Esophagus squamous epithelium (tissue), 4 donors: ENCODE measurements at regions not wholly inside any gene's neighbourhood (a gene's known extent, or its start where the extent isn't known, plus 50 kb on each side); places are given as distances from the start of the nearest gene placed in this dataset.

Experiments used
- POLR2A ChIP-seq, 4 donors: fragments of 450-650 bp; IDR thresholded peaks; one replicate each; pipeline ENCODE4 v1.6.1; 2017; ENCODE audit warnings: antibody characterized with exemption in 4 of 4, mild to moderate bottlenecking in 4 of 4, moderate library complexity in 3 of 4
- TF ChIP-seq, protein P1 (sequence below), 6 experiments: fragments of 450-650 bp in 4 of 6; fragments of 200-600 bp in 2 of 6; sonication (generic) in 2 of 6; IDR thresholded peaks; one replicate each; pipeline ENCODE4 v1.5.1; 2016 to 2019; ENCODE audit warnings: antibody characterized with exemption in 6 of 6, mild to moderate bottlenecking in 4 of 6, moderate library complexity in 4 of 6

DNA sequence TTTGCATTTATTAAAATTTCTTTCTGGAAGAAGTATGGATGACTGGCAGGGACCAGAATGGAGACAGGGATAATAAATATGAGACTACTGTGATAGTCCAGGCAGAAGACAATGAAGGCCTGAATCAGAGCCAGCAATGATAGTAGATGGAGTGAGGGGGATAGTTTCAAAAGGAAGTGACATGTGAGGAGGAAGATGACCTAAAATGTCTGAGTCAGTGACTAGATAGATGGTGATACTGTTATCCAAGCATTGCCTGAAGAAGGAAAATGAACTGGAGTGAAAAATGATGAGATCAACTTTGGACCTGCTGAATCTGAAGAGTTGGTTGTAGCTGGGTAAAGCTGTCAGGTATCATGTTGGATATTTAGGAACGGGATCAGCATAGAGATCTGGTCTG lies 158.3 kb upstream of the KLF7 start:
- TF ChIP-seq POLR2A (IDR thresholded peaks at IDR 0.05), result no peak
- TF ChIP-seq, protein P1, sequence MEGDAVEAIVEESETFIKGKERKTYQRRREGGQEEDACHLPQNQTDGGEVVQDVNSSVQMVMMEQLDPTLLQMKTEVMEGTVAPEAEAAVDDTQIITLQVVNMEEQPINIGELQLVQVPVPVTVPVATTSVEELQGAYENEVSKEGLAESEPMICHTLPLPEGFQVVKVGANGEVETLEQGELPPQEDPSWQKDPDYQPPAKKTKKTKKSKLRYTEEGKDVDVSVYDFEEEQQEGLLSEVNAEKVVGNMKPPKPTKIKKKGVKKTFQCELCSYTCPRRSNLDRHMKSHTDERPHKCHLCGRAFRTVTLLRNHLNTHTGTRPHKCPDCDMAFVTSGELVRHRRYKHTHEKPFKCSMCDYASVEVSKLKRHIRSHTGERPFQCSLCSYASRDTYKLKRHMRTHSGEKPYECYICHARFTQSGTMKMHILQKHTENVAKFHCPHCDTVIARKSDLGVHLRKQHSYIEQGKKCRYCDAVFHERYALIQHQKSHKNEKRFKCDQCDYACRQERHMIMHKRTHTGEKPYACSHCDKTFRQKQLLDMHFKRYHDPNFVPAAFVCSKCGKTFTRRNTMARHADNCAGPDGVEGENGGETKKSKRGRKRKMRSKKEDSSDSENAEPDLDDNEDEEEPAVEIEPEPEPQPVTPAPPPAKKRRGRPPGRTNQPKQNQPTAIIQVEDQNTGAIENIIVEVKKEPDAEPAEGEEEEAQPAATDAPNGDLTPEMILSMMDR (IDR thresholded peaks at IDR 0.05), result no peak
